Trophoblast cell (in vitro differentiated cells and primary cell): ENCODE measurements at regions not wholly inside any gene's neighbourhood (a gene's known extent, or its start where the extent isn't known, plus 50 kb on each side); places are given as distances from the start of the nearest gene placed in this dataset.

Experiments
- DNase-seq, 2 donors: peaks; one replicate each; pipeline ENCODE4 v3.0.0-alpha.2; 2016
- H2AFZ ChIP-seq: 2 replicates; pipeline ENCODE4 v1.6.1; 2013; ENCODE audit warnings: low read length, moderate library complexity, mild to moderate bottlenecking; ENCODE audit not compliant: insufficient read depth, poor library complexity
- H2AK5ac ChIP-seq: 2 replicates; pipeline ENCODE4 v1.6.1; 2013; ENCODE audit warnings: mild to moderate bottlenecking, low read length
- H2BK120ac ChIP-seq: 2 replicates; pipeline ENCODE4 v1.6.1; 2013; ENCODE audit warnings: low read length, mild to moderate bottlenecking, moderate library complexity; ENCODE audit not compliant: insufficient read depth, poor library complexity
- H2BK12ac ChIP-seq: 2 replicates; pipeline ENCODE4 v1.6.1; 2013; ENCODE audit warnings: mild to moderate bottlenecking, low read length, moderate library complexity
- H2BK5ac ChIP-seq: 2 replicates; pipeline ENCODE4 v1.6.1; 2013; ENCODE audit warnings: low read length, low read depth, moderate library complexity, mild to moderate bottlenecking; ENCODE audit not compliant: poor library complexity
- H3K14ac ChIP-seq: 2 replicates; pipeline ENCODE4 v1.6.1; 2013; ENCODE audit warnings: mild to moderate bottlenecking, low read length
- H3K18ac ChIP-seq: 2 replicates; pipeline ENCODE4 v1.6.1; 2013; ENCODE audit warnings: mild to moderate bottlenecking, low read length
- H3K23ac ChIP-seq: 2 replicates; pipeline ENCODE4 v1.6.1; 2013; ENCODE audit warnings: low read length
- H3K27ac ChIP-seq: 2 replicates; pipeline ENCODE4 v1.5.1; 2013; ENCODE audit warnings: low read depth, mild to moderate bottlenecking, inconsistent platforms, low read length, moderate library complexity
- H3K27me3 ChIP-seq: 2 replicates; pipeline ENCODE4 v1.6.1; 2013; ENCODE audit warnings: inconsistent platforms, mild to moderate bottlenecking, low read length, moderate library complexity; ENCODE audit not compliant: insufficient read depth
- H3K36me3 ChIP-seq, 2 experiments: 1 replicate in 1 of 2; 2 replicates in 1 of 2; pipeline ENCODE4 v1.6.1; 2013; ENCODE audit warnings: low read length in 2 of 2, mild to moderate bottlenecking in 2 of 2, moderate library complexity in 1 of 2; ENCODE audit not compliant: insufficient read depth in 2 of 2, control insufficient read depth in 1 of 2
- H3K4ac ChIP-seq: 2 replicates; pipeline ENCODE4 v1.6.1; 2013; ENCODE audit warnings: low read depth, mild to moderate bottlenecking, low read length, moderate library complexity
- H3K4me1 ChIP-seq, 2 experiments: 1 replicate in 1 of 2; 2 replicates in 1 of 2; pipeline ENCODE4 v1.6.1; 2013; ENCODE audit warnings: low read length in 2 of 2, mild to moderate bottlenecking in 2 of 2, moderate library complexity in 1 of 2; ENCODE audit not compliant: insufficient read depth in 2 of 2, control insufficient read depth in 1 of 2
- H3K4me2 ChIP-seq: 2 replicates; pipeline ENCODE4 v1.6.1; 2013; ENCODE audit warnings: inconsistent platforms, mild to moderate bottlenecking, low read length, moderate library complexity
- H3K4me3 ChIP-seq: 2 replicates; pipeline ENCODE4 v1.5.1; 2013; ENCODE audit warnings: mild to moderate bottlenecking, low read depth, low read length, inconsistent platforms
- H3K79me1 ChIP-seq: one replicate; pipeline ENCODE4 v1.6.1; 2013; ENCODE audit warnings: low read length
- H3K79me2 ChIP-seq: 2 replicates; pipeline ENCODE4 v1.6.1; 2013; ENCODE audit warnings: low read length, mild to moderate bottlenecking; ENCODE audit not compliant: control insufficient read depth, insufficient read depth, poor library complexity
- H3K9ac ChIP-seq: 2 replicates; pipeline ENCODE4 v1.6.1; 2013; ENCODE audit warnings: mild to moderate bottlenecking, low read length
- H3K9me3 ChIP-seq: 2 replicates; pipeline ENCODE4 v1.6.1; 2013; ENCODE audit warnings: low read depth, mild to moderate bottlenecking, control low read depth, inconsistent platforms, low read length; ENCODE audit not compliant: insufficient read depth
- H4K12ac ChIP-seq: 2 replicates; pipeline ENCODE4 v1.6.1; 2013; ENCODE audit warnings: low read depth, mild to moderate bottlenecking, low read length, moderate library complexity
- H4K8ac ChIP-seq: 2 replicates; pipeline ENCODE4 v1.6.1; 2013; ENCODE audit warnings: low read depth, mild to moderate bottlenecking, low read length, moderate library complexity
- H4K91ac ChIP-seq: one replicate; pipeline ENCODE4 v1.6.1; 2013; ENCODE audit warnings: low read depth, mild to moderate bottlenecking, low read length, moderate library complexity
- WGBS: extraction: QIAGEN DNeasy Blood & Tissue Kit; methylation state at CpG from one replicate; pipeline ENCODE4 v1.1.7; 2013; ENCODE audit warnings: missing lambda C conversion rate; ENCODE audit not compliant: insufficient read length, insufficient coverage; ENCODE audit errors: extremely low coverage; 5-methylcytosine and 5-hydroxymethylcytosine counted together

- Histone ChIP-seq H3K23ac (no peak overlapping the region), H3K79me2 (no peaks in the 10 kb centered on the region), H3K4me1 (no peaks in the 10 kb centered on the region), H3K9ac (no peak overlapping the region), H3K27ac (no peak overlapping the region), H4K91ac (no peak overlapping the region), H3K14ac (no peak overlapping the region), H3K36me3 (no peaks in the 10 kb centered on the region), H3K79me1 (no peaks in the 10 kb centered on the region), H3K27me3 (no peaks in the 10 kb centered on the region), H4K8ac (no peak overlapping the region), H2AK5ac (no peak overlapping the region), H3K18ac (no peak overlapping the region), H3K4me3 (no peak overlapping the region), H3K4ac (no peak overlapping the region), H4K12ac (no peak overlapping the region), H2BK5ac (no peak overlapping the region), H2BK12ac (no peak overlapping the region), H2BK120ac (no peak overlapping the region), H3K9me3 (no peaks in the 10 kb centered on the region), H3K4me2 (no peak overlapping the region), H2AFZ (no peak overlapping the region)
- WGBS: no CpG with 5 or more reads among the region's 8 CpGs
- DNase-seq: no peak
Observed at GRCh38 chr4:152117933-152118507, 357.2 kb upstream of the GATB start.

GRCh38 chr4:152117520-152117919 is 356.7 kb upstream of the GATB start:
- H3K4ac ChIP-seq: no peak overlapping the region
- DNase-seq: no peak
- H3K4me3 ChIP-seq: no peak overlapping the region
- no peak overlapping the region for H2BK5ac ChIP-seq
- no peaks in the 10 kb centered on the region for H3K79me1 ChIP-seq
- no CpG with 5 or more reads among the region's 6 CpGs for WGBS
- no peak overlapping the region for H4K8ac ChIP-seq
- no peak overlapping the region for H4K12ac ChIP-seq
- no peak overlapping the region for H3K14ac ChIP-seq
- H3K9me3 ChIP-seq: no peaks in the 10 kb centered on the region
- H3K18ac ChIP-seq: no peak overlapping the region
- no peak overlapping the region for H3K4me2 ChIP-seq
- no peak overlapping the region for H3K27ac ChIP-seq
- H3K79me2 ChIP-seq: no peaks in the 10 kb centered on the region
- H2BK120ac ChIP-seq: no peak overlapping the region
- H3K36me3 ChIP-seq: no peaks in the 10 kb centered on the region
- no peak overlapping the region for H2AK5ac ChIP-seq
- H2AFZ ChIP-seq: no peak overlapping the region
- H3K27me3 ChIP-seq: no peaks in the 10 kb centered on the region
- no peak overlapping the region for H4K91ac ChIP-seq
- no peak overlapping the region for H2BK12ac ChIP-seq
- no peak overlapping the region for H3K23ac ChIP-seq
- no peak overlapping the region for H3K9ac ChIP-seq
- no peaks in the 10 kb centered on the region for H3K4me1 ChIP-seq

GRCh38 chr4:152117054-152117453 is 356.2 kb upstream of the GATB start:
- no peak overlapping the region for H3K23ac ChIP-seq
- no peaks in the 10 kb centered on the region for H3K4me1 ChIP-seq
- no peak overlapping the region for H2AFZ ChIP-seq
- no peak overlapping the region for H4K91ac ChIP-seq
- no peaks in the 10 kb centered on the region for H3K79me2 ChIP-seq
- no peak overlapping the region for H3K18ac ChIP-seq
- no peak overlapping the region for H2BK120ac ChIP-seq
- H3K4me3 ChIP-seq: no peak overlapping the region
- H4K8ac ChIP-seq: no peak overlapping the region
- H3K27ac ChIP-seq: no peak overlapping the region
- H3K79me1 ChIP-seq: no peaks in the 10 kb centered on the region
- DNase-seq: no peak
- H3K9me3 ChIP-seq: no peaks in the 10 kb centered on the region
- no peak overlapping the region for H3K14ac ChIP-seq
- no peak overlapping the region for H3K4ac ChIP-seq
- no peak overlapping the region for H2AK5ac ChIP-seq
- no peaks in the 10 kb centered on the region for H3K36me3 ChIP-seq
- H3K9ac ChIP-seq: no peak overlapping the region
- H3K27me3 ChIP-seq: no peaks in the 10 kb centered on the region
- H2BK12ac ChIP-seq: no peak overlapping the region
- no CpG with 5 or more reads among the region's 3 CpGs for WGBS
- H3K4me2 ChIP-seq: no peak overlapping the region
- H4K12ac ChIP-seq: no peak overlapping the region
- H2BK5ac ChIP-seq: no peak overlapping the region

- H3K9me3 ChIP-seq: no peaks in the 10 kb centered on the region
- H3K4me2 ChIP-seq: no peak overlapping the region
Observed at GRCh38 chr4:152115794-152116193, 355.0 kb upstream of the GATB start.

More at GRCh38 chr4:152115794-152116193, 355.0 kb upstream of the GATB start:
- WGBS: no CpG with 5 or more reads among the region's 8 CpGs
- no peak overlapping the region for H4K12ac ChIP-seq
- no peak overlapping the region for H2BK12ac ChIP-seq
- no peak overlapping the region for H3K4ac ChIP-seq
- H3K79me2 ChIP-seq: no peaks in the 10 kb centered on the region
- H3K4me1 ChIP-seq: no peaks in the 10 kb centered on the region
- no peak overlapping the region for H3K9ac ChIP-seq
- no peak overlapping the region for H2BK120ac ChIP-seq
- no peak overlapping the region for H3K18ac ChIP-seq
- no peak overlapping the region for H3K23ac ChIP-seq
- H3K36me3 ChIP-seq: no peaks in the 10 kb centered on the region
- no peak for DNase-seq
- H3K4me3 ChIP-seq: no peak overlapping the region
- H3K14ac ChIP-seq: no peak overlapping the region
- H3K27ac ChIP-seq: no peak overlapping the region
- H3K27me3 ChIP-seq: no peaks in the 10 kb centered on the region
- no peaks in the 10 kb centered on the region for H3K79me1 ChIP-seq
- H4K8ac ChIP-seq: no peak overlapping the region
- no peak overlapping the region for H2BK5ac ChIP-seq
- H2AFZ ChIP-seq: no peak overlapping the region
- H4K91ac ChIP-seq: no peak overlapping the region
- H2AK5ac ChIP-seq: no peak overlapping the region
